HG03060 (cell line): ENCODE measurements at regions not wholly inside any gene's neighbourhood (a gene's known extent, or its start where the extent isn't known, plus 50 kb on each side); places are given as distances from the start of the nearest gene placed in this dataset.

Experiments used
- ATAC-seq: cut with Tn5 transposase; IDR thresholded peaks from one replicate; pipeline ENCODE4 v1.9.1; 2021; ENCODE audit warnings: low read depth, moderate number of reproducible peaks; ENCODE audit not compliant: unreplicated experiment

GRCh38 chr13:107866032-107866940 is 349.1 kb downstream of the LIG4 start:
- no peak for ATAC-seq

DNA sequence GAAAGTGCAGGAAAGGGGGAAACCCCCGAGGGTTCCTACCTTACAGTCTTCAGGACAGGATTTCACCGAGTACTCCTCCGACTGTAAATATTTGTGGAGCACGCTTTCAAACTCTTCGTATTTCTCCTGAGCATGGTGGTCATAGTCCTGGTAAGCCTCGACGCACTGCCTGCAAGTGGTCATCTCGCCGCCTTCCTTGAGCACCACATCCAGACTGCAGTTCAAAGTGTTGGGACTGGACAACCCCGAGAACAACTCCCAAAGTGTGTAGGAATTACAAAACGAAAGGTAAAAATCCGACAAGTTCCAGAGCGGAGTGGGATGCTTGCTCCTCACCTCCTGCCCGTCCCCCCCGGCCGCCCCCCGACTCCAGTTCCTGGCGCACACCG is 349.7 kb downstream of the LIG4 start:
- ATAC-seq: no peak

GRCh38 chr13:107865318-107865575 is 350.1 kb downstream of the LIG4 start:
- ATAC-seq: no peak

DNA sequence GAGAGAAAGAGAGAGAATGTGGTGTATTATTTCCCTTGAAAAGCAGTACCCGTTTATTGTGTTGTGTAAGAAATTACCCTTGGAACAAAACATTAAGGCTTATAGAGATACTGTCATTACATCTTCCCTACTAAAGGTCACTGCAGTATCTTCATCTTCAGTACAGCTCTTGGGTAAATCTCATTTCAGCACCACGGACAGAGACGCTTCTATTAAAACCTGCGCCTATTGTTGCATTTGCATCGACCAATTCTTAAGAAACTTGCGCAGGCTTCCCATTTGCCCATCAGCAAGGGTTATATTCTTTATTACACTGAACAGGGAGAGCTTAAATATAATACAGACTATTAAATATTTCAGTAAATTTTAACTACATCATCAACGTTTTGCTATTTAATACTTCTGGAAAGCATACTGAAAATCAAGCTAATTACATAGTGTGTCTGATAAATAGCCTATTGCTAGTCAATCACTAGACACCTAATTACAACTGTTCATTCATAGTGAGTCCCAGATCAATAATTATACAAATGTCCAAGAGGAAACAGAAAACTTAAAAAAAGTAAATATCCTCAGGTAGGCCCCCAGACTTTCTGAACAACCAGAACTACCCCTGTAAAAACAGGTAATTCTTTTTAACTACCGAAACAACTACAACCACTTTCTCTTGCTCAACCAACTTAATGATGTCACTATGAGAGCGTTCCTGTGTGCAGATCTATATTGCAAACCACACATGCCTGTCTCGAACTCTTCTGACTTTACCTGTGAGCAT is 350.6 kb downstream of the LIG4 start:
- ATAC-seq: no peak

DNA sequence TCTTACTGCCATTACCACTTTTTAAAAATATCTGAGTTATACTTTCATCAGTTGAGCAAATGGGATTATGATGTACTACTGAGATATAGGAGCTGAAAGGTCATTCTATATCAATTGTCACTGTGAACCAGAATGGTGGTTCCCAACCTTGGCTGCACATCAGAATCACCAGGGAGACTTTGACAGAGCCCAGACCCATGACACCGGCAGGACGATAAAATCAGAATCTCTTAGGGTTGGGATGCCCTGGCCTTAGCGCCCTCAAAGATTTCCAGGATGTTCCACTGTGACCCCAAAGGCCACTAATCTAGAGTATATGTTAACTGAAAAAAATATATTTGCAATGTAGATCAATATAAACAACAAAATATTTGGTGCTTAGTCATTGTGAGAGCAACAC is 355.1 kb downstream of the LIG4 start:
- no peak for ATAC-seq

GRCh38 chr13:107854880-107855279 is 360.5 kb downstream of the LIG4 start:
- ATAC-seq: no peak

DNA sequence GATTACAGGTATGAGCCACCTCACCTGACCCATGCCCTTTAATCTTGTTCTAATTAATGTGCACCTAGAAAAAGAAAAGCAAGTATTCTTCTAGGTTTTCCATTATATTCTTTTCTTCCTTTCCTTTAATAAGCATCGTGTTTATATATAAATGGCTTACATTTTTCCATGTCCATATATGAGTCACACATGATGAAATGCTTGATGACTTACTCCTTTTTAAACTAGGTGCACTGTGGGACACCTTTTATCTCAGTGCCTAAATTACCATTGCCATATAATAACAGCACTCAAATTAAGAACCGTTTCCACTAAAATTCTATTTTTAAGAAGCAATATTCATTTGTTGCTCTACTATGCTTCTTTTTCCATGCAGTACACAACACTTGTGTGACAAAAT is 363.3 kb downstream of the LIG4 start:
- ATAC-seq: no peak

GRCh38 chr13:107851670-107852069 is 363.7 kb downstream of the LIG4 start:
- no peak for ATAC-seq

DNA sequence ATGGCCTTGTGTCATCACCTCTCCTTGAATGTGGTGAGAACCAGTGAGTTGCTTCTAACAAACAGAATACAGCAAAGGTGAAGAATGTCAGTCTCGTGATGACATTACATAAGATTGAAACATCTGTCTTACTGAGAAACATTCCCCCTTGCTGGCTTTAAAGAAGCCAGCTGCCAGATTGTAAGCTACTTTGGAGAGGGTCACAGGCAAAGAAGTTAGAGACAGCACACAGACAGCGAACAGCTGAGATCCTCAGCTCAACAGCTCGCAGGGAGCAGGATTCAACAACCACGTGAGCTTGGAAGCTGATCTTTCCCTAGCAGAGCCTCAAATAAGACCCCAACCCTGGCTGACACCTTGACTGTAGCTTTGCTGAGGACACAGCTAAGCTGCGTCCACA is 367.9 kb downstream of the LIG4 start:
- ATAC-seq: no peak

DNA sequence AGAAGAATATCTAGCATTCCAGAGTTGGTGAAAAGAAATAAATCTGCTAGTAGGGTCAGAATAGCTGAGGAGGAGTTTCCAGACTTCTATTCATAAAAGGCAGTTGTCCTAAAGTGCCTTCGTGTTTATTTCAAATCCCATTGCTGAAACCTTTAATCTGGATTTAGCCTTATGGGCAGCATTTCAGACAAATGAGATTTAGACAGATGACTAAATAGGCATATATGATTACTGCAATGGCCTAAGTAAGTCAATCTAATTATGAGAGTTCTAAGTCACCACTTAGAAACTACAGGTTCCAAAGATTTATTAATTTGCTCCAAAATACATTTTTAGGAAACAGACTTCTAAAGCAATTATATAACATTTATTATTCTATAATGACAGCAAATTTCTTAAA is 368.7 kb downstream of the LIG4 start:
- ATAC-seq: no peak

DNA sequence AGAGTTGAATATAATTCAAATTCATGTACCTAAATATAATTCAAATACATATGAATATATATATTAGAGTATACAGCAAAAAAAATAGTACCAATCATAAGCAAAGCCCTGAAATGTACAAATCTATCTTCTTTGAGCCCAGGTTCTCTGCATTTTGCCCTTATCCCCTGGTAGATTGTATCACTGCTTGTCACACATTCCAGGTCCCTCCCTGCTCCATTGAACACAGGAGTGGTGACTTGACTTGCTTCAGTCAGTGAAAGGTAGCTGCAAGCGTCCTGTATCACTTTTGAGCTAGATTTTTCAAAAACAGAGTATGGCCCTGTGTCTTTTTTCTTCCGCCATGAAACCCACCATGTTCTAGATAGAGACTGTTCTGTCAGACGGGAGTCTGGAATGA is 369.4 kb downstream of the LIG4 start:
- ATAC-seq: no peak

DNA sequence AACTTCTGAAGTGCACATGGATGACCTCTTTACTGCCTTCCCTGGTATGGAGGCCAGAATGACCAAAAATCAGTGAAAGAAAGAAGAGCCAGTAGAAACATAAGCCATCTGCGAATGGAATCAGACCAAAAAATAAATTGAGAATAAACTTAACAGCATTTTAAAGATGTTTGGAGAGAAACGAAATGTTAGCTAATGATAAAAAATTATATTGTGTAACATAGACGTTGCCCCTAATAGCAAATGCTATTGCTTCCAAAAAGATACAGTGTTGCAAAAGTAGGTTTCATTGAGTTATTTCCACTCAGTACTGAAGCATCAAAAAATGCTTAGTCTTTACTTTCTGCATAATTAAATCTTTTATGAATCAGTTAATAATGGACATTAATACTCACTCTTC is 371.7 kb downstream of the LIG4 start:
- no peak for ATAC-seq

GRCh38 chr13:107843281-107843680 is 372.1 kb downstream of the LIG4 start:
- no peak for ATAC-seq

GRCh38 chr13:107842562-107843180 is 372.7 kb downstream of the LIG4 start:
- ATAC-seq: no peak

DNA sequence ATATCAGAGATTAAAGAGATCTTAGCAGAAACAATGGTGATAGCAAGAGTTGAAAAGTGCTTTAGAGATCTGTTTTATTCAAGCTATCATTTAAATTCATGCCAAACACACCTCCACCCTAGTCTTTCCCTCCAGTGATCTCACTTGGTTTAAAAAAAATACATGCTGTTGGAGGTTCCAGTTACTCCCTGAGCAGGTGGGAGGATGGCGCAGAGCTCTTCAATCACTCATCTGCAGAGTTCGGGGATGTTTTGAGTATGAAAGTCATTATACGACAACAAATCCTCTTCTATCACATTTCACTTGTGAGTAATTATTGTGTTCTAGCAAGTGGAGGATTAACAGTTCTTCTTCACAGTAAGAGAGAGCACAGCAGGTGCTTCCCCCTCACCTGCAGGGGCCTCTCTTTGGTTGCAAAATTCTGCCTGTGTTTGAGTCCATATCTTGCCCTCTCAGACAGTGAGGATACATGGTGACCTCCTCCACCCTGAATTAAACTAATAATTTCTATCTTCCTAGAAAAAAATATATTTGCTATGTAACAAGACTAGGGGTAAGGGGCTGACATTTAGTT is 376.7 kb downstream of the LIG4 start:
- no peak for ATAC-seq

- no peak for ATAC-seq
Observed at GRCh38 chr13:107836685-107837084, 378.7 kb downstream of the LIG4 start.

- no peak for ATAC-seq
Observed at GRCh38 chr13:107835339-107836018, 379.9 kb downstream of the LIG4 start.

- no peak for ATAC-seq
Observed at GRCh38 chr13:107834717-107835116, 380.6 kb downstream of the LIG4 start.

DNA sequence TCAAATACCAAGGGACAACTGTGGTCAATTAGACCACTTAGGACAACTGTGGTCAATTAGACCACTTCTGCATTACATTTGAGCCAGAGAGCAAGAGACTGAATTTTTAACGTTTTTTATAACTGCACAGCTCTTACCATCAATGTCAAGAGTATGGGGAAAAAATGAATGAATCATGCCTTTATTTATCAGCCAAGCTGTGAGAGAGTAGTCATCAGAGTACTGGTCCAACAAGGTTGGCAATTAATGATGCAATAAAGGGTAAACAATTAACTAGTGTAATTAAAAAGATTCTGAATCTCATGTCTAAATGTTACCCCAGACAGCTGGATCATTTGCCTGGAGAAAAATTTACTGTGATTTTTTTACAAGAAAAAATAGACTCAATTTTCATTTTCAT is 381.1 kb downstream of the LIG4 start:
- no peak for ATAC-seq

GRCh38 chr13:107832500-107833100 is 382.7 kb downstream of the LIG4 start:
- ATAC-seq: no peak
